Liver (tissue), 7 donors: ENCODE measurements at regions not wholly inside any gene's neighbourhood (a gene's known extent, or its start where the extent isn't known, plus 50 kb on each side); places are given as distances from the start of the nearest gene placed in this dataset.
"Not testable (repeated sequence)": the region's sequence is repeated elsewhere in the genome, so short reads cannot be mapped to it uniquely, and the experiment has no call there.

ENCODE experiments used
- DNase-seq: peaks from one replicate; pipeline ENCODE4 v3.0.0-alpha.2; 2017; ENCODE audit warnings: low spot score
- H3K27ac ChIP-seq, 2 donors: one replicate each; pipeline ENCODE4 v1.7.0; 2013; ENCODE audit warnings: inconsistent platforms in 2 of 2, low read length in 2 of 2, control low read depth in 1 of 2, low read depth in 1 of 2, mild to moderate bottlenecking in 1 of 2
- H3K27me3 ChIP-seq, 4 donors: one replicate each; pipeline versions ENCODE4 v1.6.1 to v1.7.0; 2013; ENCODE audit warnings: low read length in 3 of 4, inconsistent platforms in 1 of 4, mild to moderate bottlenecking in 1 of 4, moderate library complexity in 1 of 4; ENCODE audit not compliant: control insufficient read depth in 4 of 4, insufficient read depth in 4 of 4
- H3K36me3 ChIP-seq, 4 donors: one replicate each; pipeline versions ENCODE4 v1.6.1 to v1.7.0; 2013; ENCODE audit warnings: low read length in 3 of 4, mild to moderate bottlenecking in 3 of 4, low read depth in 1 of 4, moderate library complexity in 1 of 4; ENCODE audit not compliant: control insufficient read depth in 4 of 4, insufficient read depth in 3 of 4
- H3K4me1 ChIP-seq, 4 donors: one replicate each; pipeline versions ENCODE4 v1.6.1 to v1.7.0; 2013; ENCODE audit warnings: low read length in 3 of 4, mild to moderate bottlenecking in 3 of 4, moderate library complexity in 1 of 4; ENCODE audit not compliant: control insufficient read depth in 4 of 4, insufficient read depth in 4 of 4
- H3K4me3 ChIP-seq, 3 donors: one replicate each; pipeline versions ENCODE4 v1.6.1 to v1.7.0; 2013; ENCODE audit warnings: low read length in 3 of 3, control low read depth in 1 of 3, low read depth in 1 of 3, mild to moderate bottlenecking in 1 of 3
- H3K9ac ChIP-seq, 2 donors: one replicate each; pipeline ENCODE4 v1.7.0; 2013; ENCODE audit warnings: low read length in 2 of 2, mild to moderate bottlenecking in 2 of 2, moderate library complexity in 2 of 2, control low read depth in 1 of 2, low read depth in 1 of 2
- H3K9me3 ChIP-seq, 4 donors: one replicate each; pipeline versions ENCODE4 v1.6.1 to v1.7.0; 2013; ENCODE audit warnings: low read length in 3 of 4; ENCODE audit not compliant: control insufficient read depth in 4 of 4
- EGR1 ChIP-seq, 2 donors: IDR thresholded peaks; 2 replicates each; pipeline ENCODE4 v1.6.1; 2016 to 2018; ENCODE audit warnings: antibody characterized with exemption in 2 of 2, low read depth in 2 of 2
- FOXA1 ChIP-seq: IDR thresholded peaks from 2 replicates; pipeline ENCODE4 v1.6.1; 2016; ENCODE audit warnings: antibody characterized with exemption
- FOXA2 ChIP-seq: IDR thresholded peaks from 2 replicates; pipeline ENCODE4 v1.6.1; 2016; ENCODE audit warnings: antibody characterized with exemption
- GABPA ChIP-seq, 2 donors: IDR thresholded peaks in 1 of 2; conservative IDR thresholded peaks in 1 of 2; 2 replicates each; pipeline ENCODE4 v1.6.1; 2016; ENCODE audit warnings: antibody characterized with exemption in 2 of 2, mild to moderate bottlenecking in 1 of 2, moderate library complexity in 1 of 2
- HNF4G ChIP-seq: IDR thresholded peaks from 2 replicates; pipeline ENCODE4 v1.6.1; 2016; ENCODE audit warnings: antibody characterized with exemption
- JUND ChIP-seq, 2 donors: IDR thresholded peaks; 2 replicates each; pipeline ENCODE4 v1.6.1; 2016; ENCODE audit warnings: antibody characterized with exemption in 2 of 2
- NR2F2 ChIP-seq: IDR thresholded peaks from 2 replicates; pipeline ENCODE4 v1.6.1; 2016; ENCODE audit warnings: antibody characterized with exemption
- RAD21 ChIP-seq, 2 donors: IDR thresholded peaks; 2 replicates each; pipeline ENCODE4 v1.6.1; 2016; ENCODE audit warnings: antibody characterized with exemption in 2 of 2, mild to moderate bottlenecking in 2 of 2
- RXRA ChIP-seq, 2 donors: IDR thresholded peaks; 2 replicates each; pipeline ENCODE4 v1.6.1; 2017 to 2018; ENCODE audit warnings: antibody characterized with exemption in 2 of 2, mild to moderate bottlenecking in 1 of 2
- SP1 ChIP-seq: IDR thresholded peaks from 2 replicates; pipeline ENCODE4 v1.6.1; 2018; ENCODE audit warnings: antibody characterized with exemption, mild to moderate bottlenecking
- YY1 ChIP-seq: IDR thresholded peaks from 2 replicates; pipeline ENCODE4 v1.6.1; 2016; ENCODE audit warnings: antibody characterized with exemption, mild to moderate bottlenecking
- WGBS: extraction: QIAGEN DNeasy Blood & Tissue Kit; methylation state at CpG from one replicate; pipeline ENCODE4 v1.1.7; 2013; 5-methylcytosine and 5-hydroxymethylcytosine counted together
- TF ChIP-seq, protein P1 (sequence below): IDR thresholded peaks from 2 replicates; pipeline ENCODE4 v1.6.1; 2016; ENCODE audit warnings: antibody characterized with exemption
- TF ChIP-seq, protein P2 (sequence below): IDR thresholded peaks from 2 replicates; pipeline ENCODE4 v1.6.1; 2016; ENCODE audit warnings: antibody characterized with exemption
- TF ChIP-seq, protein P3 (sequence below): IDR thresholded peaks from 2 replicates; pipeline ENCODE4 v1.6.1; 2016; ENCODE audit warnings: antibody characterized with exemption
- donor health status: healthy.
- donor health status: healthy.
- donor health status: healthy.
- donor health status: healthy.

DNA sequence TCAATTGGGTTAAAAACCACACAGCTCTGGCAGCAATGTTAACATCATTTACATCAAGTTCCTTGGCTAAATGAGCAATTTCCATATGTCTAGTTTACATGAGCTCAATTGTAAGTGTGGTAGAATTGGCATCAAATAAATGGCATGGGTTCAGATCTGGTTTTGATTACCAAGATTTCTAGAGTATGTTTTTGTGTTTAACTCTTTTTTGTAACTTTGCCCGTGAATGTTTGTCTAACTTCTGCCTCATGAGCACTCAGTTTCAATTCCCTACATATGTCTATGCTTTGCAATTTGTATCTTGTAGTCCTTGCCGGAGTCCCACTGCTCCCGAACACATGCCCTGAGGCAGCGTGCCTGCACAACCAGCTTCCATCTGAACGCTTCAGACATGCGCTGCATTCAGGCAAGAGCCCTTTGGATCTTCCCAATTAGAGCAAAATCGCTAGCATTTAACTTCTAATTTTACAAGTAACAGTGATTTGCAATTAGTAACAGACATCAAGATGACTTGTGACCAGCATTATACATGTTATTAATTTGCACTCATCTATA, 644.4 kb downstream of the TRIML1 start:
- Histone ChIP-seq H3K9me3 (no peaks in the 10 kb centered on the region), H3K27ac (no peak overlapping the region), H3K4me1 (no peaks in the 10 kb centered on the region), H3K9ac (no peak overlapping the region), H3K27me3 (peaks cover 0 to 1% (median 0%) of the 10 kb centered on the region in 4 donors), H3K36me3 (no peaks in the 10 kb centered on the region), H3K4me3 (no peak overlapping the region)
- TF ChIP-seq, protein P1, sequence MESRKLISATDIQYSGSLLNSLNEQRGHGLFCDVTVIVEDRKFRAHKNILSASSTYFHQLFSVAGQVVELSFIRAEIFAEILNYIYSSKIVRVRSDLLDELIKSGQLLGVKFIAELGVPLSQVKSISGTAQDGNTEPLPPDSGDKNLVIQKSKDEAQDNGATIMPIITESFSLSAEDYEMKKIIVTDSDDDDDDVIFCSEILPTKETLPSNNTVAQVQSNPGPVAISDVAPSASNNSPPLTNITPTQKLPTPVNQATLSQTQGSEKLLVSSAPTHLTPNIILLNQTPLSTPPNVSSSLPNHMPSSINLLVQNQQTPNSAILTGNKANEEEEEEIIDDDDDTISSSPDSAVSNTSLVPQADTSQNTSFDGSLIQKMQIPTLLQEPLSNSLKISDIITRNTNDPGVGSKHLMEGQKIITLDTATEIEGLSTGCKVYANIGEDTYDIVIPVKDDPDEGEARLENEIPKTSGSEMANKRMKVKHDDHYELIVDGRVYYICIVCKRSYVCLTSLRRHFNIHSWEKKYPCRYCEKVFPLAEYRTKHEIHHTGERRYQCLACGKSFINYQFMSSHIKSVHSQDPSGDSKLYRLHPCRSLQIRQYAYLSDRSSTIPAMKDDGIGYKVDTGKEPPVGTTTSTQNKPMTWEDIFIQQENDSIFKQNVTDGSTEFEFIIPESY: no peak
- no peak for TF ChIP-seq SP1
- TF ChIP-seq FOXA1: no peak
- TF ChIP-seq, protein P2, sequence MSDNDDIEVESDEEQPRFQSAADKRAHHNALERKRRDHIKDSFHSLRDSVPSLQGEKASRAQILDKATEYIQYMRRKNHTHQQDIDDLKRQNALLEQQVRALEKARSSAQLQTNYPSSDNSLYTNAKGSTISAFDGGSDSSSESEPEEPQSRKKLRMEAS: no peak
- 82% methylated on average over 7 of the region's 7 CpGs for WGBS
- no peak for DNase-seq

DNA sequence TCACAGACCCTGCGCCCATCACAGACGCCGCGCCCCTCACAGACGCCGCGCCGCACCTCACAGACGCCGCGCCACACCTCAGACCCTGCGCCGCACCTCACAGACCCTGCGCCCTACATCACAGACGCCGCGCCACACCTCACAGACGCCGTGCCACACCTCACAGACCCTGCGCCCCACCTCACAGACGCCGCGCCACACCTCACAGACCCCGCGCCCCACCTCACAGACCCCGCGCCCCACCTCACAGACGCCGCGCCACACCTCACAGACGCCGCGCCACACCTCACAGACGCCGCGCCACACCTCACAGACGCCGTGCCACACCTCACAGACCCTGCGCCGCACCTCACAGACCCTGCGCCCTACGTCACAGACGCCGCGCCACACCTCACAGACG, 657.4 kb downstream of the TRIML1 start:
- not testable (repeated sequence) for H3K27me3 ChIP-seq, DNase-seq, H3K4me1 ChIP-seq, H3K36me3 ChIP-seq, H3K9ac ChIP-seq, H3K9me3 ChIP-seq, H3K27ac ChIP-seq, H3K4me3 ChIP-seq
- 92% methylated on average over 46 of the region's 46 CpGs for WGBS

DNA sequence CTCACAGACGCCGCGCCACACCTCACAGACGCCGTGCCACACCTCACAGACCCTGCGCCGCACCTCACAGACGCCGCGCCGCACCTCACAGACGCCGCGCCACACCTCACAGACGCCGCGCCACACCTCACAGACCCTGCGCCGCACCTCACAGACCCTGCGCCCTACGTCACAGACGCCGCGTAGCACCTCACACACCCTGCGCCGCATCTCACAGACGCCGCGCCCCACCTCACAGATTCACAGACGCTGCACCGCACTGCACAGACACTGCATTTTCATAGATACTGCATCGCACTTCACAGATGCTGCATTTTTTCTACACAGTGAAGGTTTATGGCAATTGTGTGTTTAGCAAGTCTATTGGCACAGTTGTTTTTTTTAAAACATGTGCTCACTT, 657.8 kb downstream of the TRIML1 start:
- not testable (repeated sequence) for H3K9me3 ChIP-seq, H3K4me1 ChIP-seq, H3K27ac ChIP-seq, H3K36me3 ChIP-seq, H3K9ac ChIP-seq, H3K4me3 ChIP-seq, H3K27me3 ChIP-seq, DNase-seq
- WGBS: 90% methylated on average over 32 of the region's 32 CpGs

DNA sequence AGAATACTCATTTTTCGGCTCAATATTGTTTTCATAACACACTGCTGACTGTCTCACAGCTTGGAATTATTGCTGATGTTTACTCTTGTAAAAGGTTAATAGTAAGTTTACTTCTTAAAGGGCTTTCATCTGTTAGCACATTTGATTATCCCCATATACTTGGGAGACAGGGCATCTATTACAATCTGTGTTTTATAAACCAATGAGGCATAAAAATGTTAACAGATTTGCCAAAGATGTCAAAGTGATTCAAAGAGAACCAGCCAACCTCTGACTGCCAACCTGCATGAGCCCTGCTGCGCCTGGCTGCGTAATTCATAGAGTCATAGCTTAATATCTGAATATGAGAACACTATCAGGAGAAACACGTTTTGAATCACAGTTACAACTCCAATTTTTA, 665.6 kb downstream of the TRIML1 start:
- no peaks in the 10 kb centered on the region for H3K4me1 ChIP-seq
- no peaks in the 10 kb centered on the region for H3K36me3 ChIP-seq
- no peak overlapping the region for H3K4me3 ChIP-seq
- no peak for TF ChIP-seq GABPA (IDR thresholded peaks at IDR 0.05 in 1 of 2, conservative IDR thresholded peaks at IDR 0.05 in 1 of 2)
- no peak for TF ChIP-seq JUND (IDR thresholded peaks at IDR 0.05)
- no peak for TF ChIP-seq RAD21 (IDR thresholded peaks at IDR 0.05)
- TF ChIP-seq RXRA (IDR thresholded peaks at IDR 0.05): no peak
- no peak for TF ChIP-seq HNF4G
- TF ChIP-seq FOXA2: no peak
- no peak for TF ChIP-seq FOXA1
- TF ChIP-seq, protein P3, sequence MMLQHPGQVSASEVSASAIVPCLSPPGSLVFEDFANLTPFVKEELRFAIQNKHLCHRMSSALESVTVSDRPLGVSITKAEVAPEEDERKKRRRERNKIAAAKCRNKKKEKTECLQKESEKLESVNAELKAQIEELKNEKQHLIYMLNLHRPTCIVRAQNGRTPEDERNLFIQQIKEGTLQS: no peak
- TF ChIP-seq EGR1 (IDR thresholded peaks at IDR 0.05; ENCODE audit: low read depth in 2 of 2): no peak
- no peak for TF ChIP-seq NR2F2
- TF ChIP-seq YY1: no peak
- TF ChIP-seq, protein P2: no peak
- no peaks in the 10 kb centered on the region for H3K9me3 ChIP-seq
- no peak overlapping the region for H3K9ac ChIP-seq
- WGBS: 60% methylated on average over 4 of the region's 4 CpGs
- no peak overlapping the region for H3K27ac ChIP-seq
- H3K27me3 ChIP-seq: no peaks in the 10 kb centered on the region
- DNase-seq: no peak
